ENCODE measurements at regions not wholly inside any gene's neighbourhood (a gene's known extent, or its start where the extent isn't known, plus 50 kb on each side); places are given as distances from the start of the nearest gene placed in this dataset.

DNA sequence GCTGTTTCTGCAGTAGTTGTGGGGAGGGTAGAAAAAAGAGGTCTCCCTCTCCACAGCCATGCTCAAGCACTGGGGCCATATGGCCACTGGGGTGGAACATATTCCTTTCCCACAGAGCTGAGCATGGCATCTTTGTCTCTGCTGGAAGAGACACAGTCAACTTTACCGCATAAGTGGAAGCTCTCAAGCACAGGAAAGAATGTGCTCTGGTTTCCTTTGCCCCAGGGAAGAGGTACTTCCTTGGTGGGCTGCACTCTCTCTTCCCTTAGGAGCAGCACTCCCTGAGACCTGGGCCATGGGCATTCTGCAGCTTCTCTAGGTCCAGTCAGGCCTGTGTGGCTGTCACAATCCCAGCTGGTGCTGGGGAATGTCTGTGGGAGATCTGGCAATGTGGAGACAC, 168.5 kb upstream of the ACTBL2 start:
- ChIA-PET CTCF (interaction anchor here (0.8 to 3.3 kb wide), 5 partner anchors 21 to 353 kb away, joined by 3 to 26 read pairs (median 7); no protein-coding TSS in a partner anchor), POLR2A (interaction anchor here (1.5 kb wide), 1 partner anchor 809 kb away, joined by 4 read pairs; no protein-coding TSS in a partner anchor)
- DNase-seq (ENCODE audit: low read depth, low spot score), result no peak
- no peaks in the 10 kb centered on the region for H3K27me3 ChIP-seq (ENCODE audit: control insufficient read depth, insufficient read depth, low read length)
- no peak overlapping the region for H3K4me3 ChIP-seq (ENCODE audit: low read depth, low read length)
- H3K9me3 ChIP-seq (ENCODE audit: control insufficient read depth, insufficient read depth, low read length), result no peaks in the 10 kb centered on the region; the same call in 1 of the 2 replicates
- TF ChIP-seq, protein P1, sequence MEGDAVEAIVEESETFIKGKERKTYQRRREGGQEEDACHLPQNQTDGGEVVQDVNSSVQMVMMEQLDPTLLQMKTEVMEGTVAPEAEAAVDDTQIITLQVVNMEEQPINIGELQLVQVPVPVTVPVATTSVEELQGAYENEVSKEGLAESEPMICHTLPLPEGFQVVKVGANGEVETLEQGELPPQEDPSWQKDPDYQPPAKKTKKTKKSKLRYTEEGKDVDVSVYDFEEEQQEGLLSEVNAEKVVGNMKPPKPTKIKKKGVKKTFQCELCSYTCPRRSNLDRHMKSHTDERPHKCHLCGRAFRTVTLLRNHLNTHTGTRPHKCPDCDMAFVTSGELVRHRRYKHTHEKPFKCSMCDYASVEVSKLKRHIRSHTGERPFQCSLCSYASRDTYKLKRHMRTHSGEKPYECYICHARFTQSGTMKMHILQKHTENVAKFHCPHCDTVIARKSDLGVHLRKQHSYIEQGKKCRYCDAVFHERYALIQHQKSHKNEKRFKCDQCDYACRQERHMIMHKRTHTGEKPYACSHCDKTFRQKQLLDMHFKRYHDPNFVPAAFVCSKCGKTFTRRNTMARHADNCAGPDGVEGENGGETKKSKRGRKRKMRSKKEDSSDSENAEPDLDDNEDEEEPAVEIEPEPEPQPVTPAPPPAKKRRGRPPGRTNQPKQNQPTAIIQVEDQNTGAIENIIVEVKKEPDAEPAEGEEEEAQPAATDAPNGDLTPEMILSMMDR (IDR thresholded peaks at IDR 0.05; ENCODE audit: low read depth, low read length), result no peak
- H3K27ac ChIP-seq (ENCODE audit: low read depth, low read length), result no peak overlapping the region

GRCh38 chr5:57650360-57651069, 167.9 kb upstream of the ACTBL2 start:
- Histone ChIP-seq H3K4me3 (ENCODE audit: low read depth, low read length) (no peak overlapping the region), H3K27ac (ENCODE audit: low read depth, low read length) (no peak overlapping the region), H3K27me3 (ENCODE audit: control insufficient read depth, insufficient read depth, low read length) (no peaks in the 10 kb centered on the region), H3K9me3 (ENCODE audit: control insufficient read depth, insufficient read depth, low read length) (no peaks in the 10 kb centered on the region; the same call in 1 of the 2 replicates)
- DNase-seq (ENCODE audit: low read depth, low spot score), result no peak
- TF ChIP-seq, protein P1 (IDR thresholded peaks at IDR 0.05; ENCODE audit: low read depth, low read length), result peak; percentile 56
- ChIA-PET CTCF (interaction anchor here (0.5 to 3.3 kb wide), 25 partner anchors 8 to 811 kb away, joined by 3 to 26 read pairs (median 4); partner anchors contain the start of gene PLK2), POLR2A (interaction anchor here (0.6 to 1.5 kb wide), 2 partner anchors 16 to 810 kb away, joined by 3 to 4 read pairs; no protein-coding TSS in a partner anchor)

DNA sequence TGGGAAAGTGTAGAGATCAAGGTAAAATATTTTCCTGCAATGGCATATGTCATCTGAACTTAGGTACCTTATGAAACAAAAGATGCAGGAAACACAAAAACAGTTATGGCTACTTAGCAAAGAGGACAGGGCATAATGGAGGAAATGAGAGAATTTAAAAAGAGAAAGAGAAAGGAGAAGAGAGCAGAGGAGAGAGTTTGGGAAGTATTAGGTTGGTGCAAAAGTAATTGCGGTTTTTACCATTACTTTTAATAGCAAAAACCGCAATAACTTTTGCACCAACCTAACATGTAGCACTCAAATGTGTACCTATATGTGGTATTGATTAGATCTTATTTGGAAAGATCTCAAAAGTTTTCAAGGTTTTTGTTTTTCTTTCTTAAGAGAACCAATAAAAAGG, 160.1 kb upstream of the ACTBL2 start:
- Histone ChIP-seq H3K27ac (ENCODE audit: low read depth, low read length) (no peak overlapping the region), H3K4me3 (ENCODE audit: low read depth, low read length) (no peak overlapping the region), H3K9me3 (ENCODE audit: control insufficient read depth, insufficient read depth, low read length) (no peaks in the 10 kb centered on the region), H3K27me3 (ENCODE audit: control insufficient read depth, insufficient read depth, low read length) (no peaks in the 10 kb centered on the region)
- DNase-seq (ENCODE audit: low read depth, low spot score), result no peak
- ChIA-PET POLR2A (no interaction called here), CTCF (no interaction called here)
- TF ChIP-seq, protein P1 (IDR thresholded peaks at IDR 0.05; ENCODE audit: low read depth, low read length), result no peak

DNA sequence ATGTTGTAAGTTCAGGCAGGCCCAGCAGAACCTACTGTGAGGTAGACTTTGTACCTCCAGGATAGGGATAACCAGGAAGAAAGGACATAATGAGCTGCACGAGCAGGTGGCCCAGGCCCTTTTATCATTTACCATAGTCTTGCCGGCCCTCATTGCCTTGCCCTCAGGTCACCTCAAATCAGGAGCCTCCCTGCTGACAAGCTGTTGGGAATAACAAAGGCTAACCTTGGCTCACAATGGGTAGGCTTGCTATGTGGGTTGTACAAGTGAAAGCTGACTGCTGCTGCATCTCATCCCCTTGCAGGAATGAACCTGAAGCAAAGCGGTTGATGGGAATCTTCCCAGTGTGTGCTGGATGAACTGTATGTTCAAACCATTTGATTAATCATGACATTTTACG, 159.5 kb upstream of the ACTBL2 start:
- no peaks in the 10 kb centered on the region for H3K9me3 ChIP-seq (ENCODE audit: control insufficient read depth, insufficient read depth, low read length)
- no peaks in the 10 kb centered on the region for H3K27me3 ChIP-seq (ENCODE audit: control insufficient read depth, insufficient read depth, low read length)
- no peak overlapping the region for H3K27ac ChIP-seq (ENCODE audit: low read depth, low read length)
- DNase-seq (ENCODE audit: low read depth, low spot score), result no peak
- POLR2A ChIA-PET, result no interaction called here
- CTCF ChIA-PET, result interaction anchor here (3.2 kb wide), 1 partner anchor 8 kb away, joined by 15 read pairs; no protein-coding TSS in a partner anchor
- no peak overlapping the region for H3K4me3 ChIP-seq (ENCODE audit: low read depth, low read length)
- TF ChIP-seq, protein P1 (IDR thresholded peaks at IDR 0.05; ENCODE audit: low read depth, low read length), result no peak

DNA sequence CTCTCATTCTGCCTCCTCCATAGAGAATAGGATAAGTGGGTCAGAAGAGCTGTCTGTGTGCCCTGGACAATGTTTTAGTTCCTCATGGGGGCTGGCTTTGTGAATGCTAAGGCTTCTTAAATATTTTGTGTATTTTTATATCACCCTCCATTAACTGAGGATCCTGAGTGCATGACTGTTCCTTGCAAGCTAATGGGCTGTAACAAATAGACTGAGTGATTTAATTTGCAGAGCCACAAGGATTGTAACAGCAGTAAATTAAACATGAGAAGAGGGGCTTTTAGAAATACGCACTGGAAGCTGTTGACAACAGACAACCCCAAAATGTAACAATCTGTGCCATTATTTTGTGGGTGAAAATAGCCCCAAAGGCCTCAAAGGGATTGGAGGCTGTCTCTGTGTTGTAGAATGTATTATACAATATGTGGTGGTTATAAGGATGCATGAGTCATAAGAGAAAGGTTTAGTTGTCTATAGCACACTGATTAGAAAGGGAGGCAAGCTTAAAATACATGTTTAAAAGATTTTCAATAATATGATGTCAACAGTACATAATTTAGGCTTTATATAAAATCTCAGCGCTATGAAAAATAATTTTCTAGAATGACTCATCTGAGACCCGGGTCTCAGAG, 152.7 kb upstream of the ACTBL2 start:
- no peaks in the 10 kb centered on the region for H3K9me3 ChIP-seq (ENCODE audit: control insufficient read depth, insufficient read depth, low read length)
- CTCF ChIA-PET, result no interaction called here
- TF ChIP-seq, protein P1 (IDR thresholded peaks at IDR 0.05; ENCODE audit: low read depth, low read length), result no peak
- H3K4me3 ChIP-seq (ENCODE audit: low read depth, low read length), result no peak overlapping the region
- no peak overlapping the region for H3K27ac ChIP-seq (ENCODE audit: low read depth, low read length)
- H3K27me3 ChIP-seq (ENCODE audit: control insufficient read depth, insufficient read depth, low read length), result no peaks in the 10 kb centered on the region
- POLR2A ChIA-PET, result no interaction called here
- no peak for DNase-seq (ENCODE audit: low read depth, low spot score)
